ENCODE measurements at regions not wholly inside any gene's neighbourhood (a gene's known extent, or its start where the extent isn't known, plus 50 kb on each side); places are given as distances from the start of the nearest gene placed in this dataset.

DNA sequence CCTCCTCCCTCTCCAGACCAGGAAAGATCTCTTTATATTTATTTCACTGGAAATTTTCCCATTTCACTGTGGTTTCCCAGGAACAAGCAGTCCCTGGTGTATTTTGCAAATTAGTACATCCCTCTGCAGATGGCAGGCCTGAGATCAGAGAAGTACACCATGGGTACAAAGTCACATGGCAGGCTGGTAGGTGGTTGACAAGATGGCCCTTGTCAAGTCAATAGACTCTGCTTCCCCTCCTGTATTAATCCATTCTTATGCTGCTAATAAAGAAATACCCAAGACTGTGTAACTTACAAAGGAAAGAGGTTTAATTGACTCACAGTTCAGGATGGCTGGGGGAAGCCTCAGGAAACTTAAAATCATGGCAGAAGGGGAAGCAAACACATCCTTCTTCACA is 51.6 kb upstream of the KSR1 start:
- Histone ChIP-seq H3K9me3 (ENCODE audit: control insufficient read depth, insufficient read depth, low read depth, low read length) (no peaks in the 10 kb centered on the region), H3K36me3 (ENCODE audit: control insufficient read depth, insufficient read depth, low read length) (no peaks in the 10 kb centered on the region), H3K4me1 (ENCODE audit: control insufficient read depth, insufficient read depth, low read length) (no peaks in the 10 kb centered on the region), H3K27me3 (ENCODE audit: control insufficient read depth, insufficient read depth, low read length) (no peaks in the 10 kb centered on the region), H3K4me3 (ENCODE audit: low read depth in 2 of 2, low read length in 2 of 2) (no peak overlapping the region), H3K27ac (ENCODE audit: low read length) (no peak overlapping the region)
- DNase-seq (ENCODE audit: low read depth, low spot score): no peak
- ATAC-seq: no peak
- intact Hi-C loops (cut with micrococcal nuclease; ENCODE audit: unreplicated experiment): no loop called here
- CTCF ChIA-PET: interaction anchor here (0.9 kb wide), 1 partner anchor 499 kb away, joined by 3 read pairs; no protein-coding TSS in a partner anchor
- in situ Hi-C loops (cut with HindIII; ENCODE audit: low pct_unique_long_range_greater_than_20kb, low sequenced_read_pairs): no loop called here
- no TSS peak for BruUV-seq (replicated peaks)
- POLR2A ChIA-PET: no interaction called here
- no peak for TF ChIP-seq REST (IDR thresholded peaks at IDR 0.05; ENCODE audit: insufficient read depth in 1 of 2, low read depth in 2 of 2, low read length in 1 of 2)
- no peak for TF ChIP-seq TCF7L2 (IDR thresholded peaks at IDR 0.05; ENCODE audit: low read depth, low read length)
- no peak for TF ChIP-seq POLR2AphosphoS5 (IDR thresholded peaks at IDR 0.05; ENCODE audit: low read depth, low read length)
- TF ChIP-seq CTCF (IDR thresholded peaks at IDR 0.05): no peak
- no peak for TF ChIP-seq SIN3A (IDR thresholded peaks at IDR 0.05; ENCODE audit: borderline replicate concordance, insufficient read depth, low read depth, low read length)
